Fibroblast of pulmonary artery (primary cell): ENCODE measurements at regions not wholly inside any gene's neighbourhood (a gene's known extent, or its start where the extent isn't known, plus 50 kb on each side); places are given as distances from the start of the nearest gene placed in this dataset.
"Not testable (repeated sequence)": the region's sequence is repeated elsewhere in the genome, so short reads cannot be mapped to it uniquely, and the experiment has no call there.

Source experiments
- DNase-seq: peaks from one replicate; pipeline ENCODE4 v3.0.0-alpha.2; 2010; ENCODE audit warnings: low read depth
- H3K4me3 ChIP-seq: replicated peaks from 2 replicates; pipeline ENCODE4 v1.5.1; 2011; ENCODE audit warnings: low read depth, mild to moderate bottlenecking, control low read depth, low read length, moderate library complexity
- CTCF ChIP-seq: IDR thresholded peaks from 2 replicates; pipeline ENCODE4 v1.5.1; 2011; ENCODE audit warnings: mild to moderate bottlenecking, control low read depth, low read length, inconsistent platforms; ENCODE audit errors: missing control alignments

DNA sequence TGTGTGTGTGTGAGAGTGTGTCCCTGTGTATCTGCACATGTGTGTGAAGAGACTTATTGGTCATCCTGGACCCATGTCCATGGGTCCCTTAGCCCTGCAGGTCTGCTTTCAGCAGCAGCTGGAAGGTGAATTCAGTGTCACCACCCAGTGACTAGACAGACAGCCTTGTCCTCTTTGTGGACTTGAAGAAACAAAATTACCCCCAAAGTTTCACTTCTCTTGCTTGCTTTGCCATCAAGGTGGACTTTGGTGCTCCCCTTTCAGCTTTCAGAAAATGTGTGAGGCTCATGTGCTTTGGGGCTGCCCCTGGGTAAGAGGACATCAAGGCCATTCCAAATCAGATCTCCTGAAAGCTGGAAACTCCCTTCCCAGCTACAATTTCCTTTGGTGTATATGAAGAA, 1063.8 kb downstream of the BCL11B start:
- no peak for TF ChIP-seq CTCF
- no peak for DNase-seq
- H3K4me3 ChIP-seq = no peak overlapping the region

DNA sequence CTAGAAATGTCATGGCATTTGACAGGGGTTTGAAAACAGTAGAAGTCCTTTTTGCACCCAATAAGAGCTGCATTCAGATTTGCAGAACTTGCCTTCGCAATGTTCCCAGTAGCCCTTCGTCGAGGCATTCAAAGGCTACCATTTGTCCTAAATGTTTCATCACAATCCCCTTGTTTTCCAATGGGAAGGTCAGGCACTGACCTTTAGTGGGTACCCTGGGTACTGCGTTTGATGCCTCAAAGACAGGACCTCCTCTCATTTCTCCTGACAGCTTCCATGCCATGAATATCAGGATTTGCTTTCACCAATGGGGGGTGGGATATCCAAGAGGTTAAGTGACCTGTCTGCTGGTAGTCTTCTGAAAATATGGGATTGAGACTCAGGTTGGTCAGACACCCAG, 1063.1 kb downstream of the BCL11B start:
- TF ChIP-seq CTCF = no peak
- H3K4me3 ChIP-seq = no peak overlapping the region
- DNase-seq = no peak

DNA sequence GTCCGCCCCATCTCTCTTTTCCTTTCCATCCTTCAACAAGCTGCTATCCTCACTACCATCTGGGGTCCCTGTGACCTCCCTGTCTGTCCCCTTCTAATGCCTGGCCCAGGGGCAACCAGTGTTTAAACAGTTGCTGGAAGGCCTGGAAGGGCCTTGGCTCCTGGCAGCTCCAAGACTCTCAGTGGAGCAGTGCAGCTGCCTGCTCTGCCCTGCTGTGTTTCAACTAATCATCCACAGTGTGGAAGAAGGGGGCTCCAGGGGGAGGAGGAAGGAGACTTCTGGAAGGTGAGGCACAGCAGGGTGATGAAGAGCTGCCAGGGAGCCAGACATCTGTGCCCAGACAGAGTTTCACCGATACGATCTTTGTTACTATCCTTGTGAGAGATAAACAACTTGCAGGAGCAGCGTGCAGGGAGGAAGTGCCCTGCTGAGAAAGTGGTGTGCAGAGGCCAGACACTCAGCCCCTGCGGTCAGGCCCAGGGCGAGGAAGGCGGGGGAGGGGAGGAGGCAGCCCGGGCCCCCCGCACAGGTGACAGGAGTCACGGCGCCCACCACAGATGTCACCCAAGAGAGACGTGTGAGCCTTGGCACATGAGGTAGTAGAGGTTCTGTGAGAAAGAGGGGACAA, 1061.8 kb downstream of the BCL11B start:
- DNase-seq = no peak
- no peak for TF ChIP-seq CTCF
- H3K4me3 ChIP-seq = no peak overlapping the region

- H3K4me3 ChIP-seq = no peak overlapping the region
- no peak for DNase-seq
- no peak for TF ChIP-seq CTCF
These were observed 1054.5 kb downstream of the BCL11B start for GRCh38 chr14:98217530-98217929.

DNA sequence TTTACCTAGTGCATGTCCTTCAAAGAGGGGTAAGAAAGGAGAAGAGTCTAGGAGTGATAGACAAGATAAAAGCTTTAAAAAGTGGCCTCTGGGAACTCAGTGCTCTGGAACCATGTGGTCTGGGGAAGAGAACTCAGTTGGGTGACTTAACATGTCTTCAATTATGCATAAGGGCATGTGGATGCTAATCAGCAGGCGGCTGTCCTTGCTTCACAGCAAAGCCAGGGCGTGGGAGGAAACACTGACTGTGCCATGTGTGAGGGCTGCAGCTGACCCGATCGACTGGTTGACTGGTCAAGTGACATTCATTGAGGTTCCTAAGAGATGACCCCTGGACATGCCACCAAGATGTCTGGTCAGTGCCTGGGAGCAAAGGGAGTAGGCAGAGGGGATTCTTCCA, 1053.8 kb downstream of the BCL11B start:
- DNase-seq = no peak
- TF ChIP-seq CTCF = no peak
- H3K4me3 ChIP-seq = no peak overlapping the region

DNA sequence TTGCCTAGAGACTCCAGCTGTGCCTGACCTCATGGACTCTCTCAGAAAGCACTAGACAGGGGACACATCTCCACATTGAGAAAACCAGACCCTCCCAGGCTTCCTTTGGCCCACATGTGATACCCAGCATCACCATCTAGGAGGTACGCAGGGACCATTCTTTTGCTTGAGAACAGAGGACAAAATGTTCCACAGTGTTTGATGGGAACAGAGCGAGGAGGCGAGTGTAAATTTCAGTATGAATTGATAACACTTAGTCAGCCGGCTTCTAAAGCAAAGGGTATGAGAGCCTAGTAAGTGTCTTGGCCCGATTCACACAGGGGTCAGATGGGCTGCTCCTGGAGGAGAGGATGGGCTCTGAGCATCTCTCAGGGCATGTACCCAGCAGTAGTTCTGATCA, 1052.4 kb downstream of the BCL11B start:
- no peak for DNase-seq
- H3K4me3 ChIP-seq = no peak overlapping the region
- TF ChIP-seq CTCF = no peak

- DNase-seq = no peak
- H3K4me3 ChIP-seq = no peak overlapping the region
- no peak for TF ChIP-seq CTCF
These were observed 1048.9 kb downstream of the BCL11B start for GRCh38 chr14:98223106-98223505.

GRCh38 chr14:98223710-98224109, 1048.3 kb downstream of the BCL11B start:
- DNase-seq, H3K4me3 ChIP-seq: not testable (repeated sequence)
